ENCODE measurements at regions not wholly inside any gene's neighbourhood (a gene's known extent, or its start where the extent isn't known, plus 50 kb on each side); places are given as distances from the start of the nearest gene placed in this dataset.

DNA sequence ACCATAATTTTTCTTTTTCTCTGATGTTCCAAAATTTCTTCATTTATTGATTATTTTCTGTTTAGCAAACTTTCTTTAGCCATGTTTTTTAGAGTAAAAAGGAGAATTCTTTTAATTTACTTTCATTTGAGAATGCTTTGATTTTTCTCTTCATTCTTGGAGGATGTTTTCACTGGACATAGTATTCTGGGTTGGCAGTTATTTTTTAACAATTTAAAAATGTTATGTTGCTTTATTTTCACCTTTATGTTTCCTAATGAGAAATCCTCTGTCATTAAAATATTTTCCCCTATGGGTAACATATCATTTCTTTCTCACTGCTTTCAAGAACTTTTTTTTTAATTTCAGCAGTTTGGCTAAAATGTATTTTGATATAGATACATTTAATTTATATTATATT, 631.4 kb upstream of the CDH2 start:
- DNase-seq (ENCODE audit: low read depth): no peak
- H3K4me3 ChIP-seq (ENCODE audit: control insufficient read depth, low read depth, low read length): no peak overlapping the region
- TF ChIP-seq, protein P1, sequence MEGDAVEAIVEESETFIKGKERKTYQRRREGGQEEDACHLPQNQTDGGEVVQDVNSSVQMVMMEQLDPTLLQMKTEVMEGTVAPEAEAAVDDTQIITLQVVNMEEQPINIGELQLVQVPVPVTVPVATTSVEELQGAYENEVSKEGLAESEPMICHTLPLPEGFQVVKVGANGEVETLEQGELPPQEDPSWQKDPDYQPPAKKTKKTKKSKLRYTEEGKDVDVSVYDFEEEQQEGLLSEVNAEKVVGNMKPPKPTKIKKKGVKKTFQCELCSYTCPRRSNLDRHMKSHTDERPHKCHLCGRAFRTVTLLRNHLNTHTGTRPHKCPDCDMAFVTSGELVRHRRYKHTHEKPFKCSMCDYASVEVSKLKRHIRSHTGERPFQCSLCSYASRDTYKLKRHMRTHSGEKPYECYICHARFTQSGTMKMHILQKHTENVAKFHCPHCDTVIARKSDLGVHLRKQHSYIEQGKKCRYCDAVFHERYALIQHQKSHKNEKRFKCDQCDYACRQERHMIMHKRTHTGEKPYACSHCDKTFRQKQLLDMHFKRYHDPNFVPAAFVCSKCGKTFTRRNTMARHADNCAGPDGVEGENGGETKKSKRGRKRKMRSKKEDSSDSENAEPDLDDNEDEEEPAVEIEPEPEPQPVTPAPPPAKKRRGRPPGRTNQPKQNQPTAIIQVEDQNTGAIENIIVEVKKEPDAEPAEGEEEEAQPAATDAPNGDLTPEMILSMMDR (IDR thresholded peaks at IDR 0.05; ENCODE audit: control insufficient read depth, insufficient read depth, low read depth, low read length, missing control alignments): no peak

- H3K4me3 ChIP-seq (ENCODE audit: control insufficient read depth, low read depth, low read length): no peak overlapping the region
- DNase-seq (ENCODE audit: low read depth): no peak
- TF ChIP-seq, protein P1 (IDR thresholded peaks at IDR 0.05; ENCODE audit: control insufficient read depth, insufficient read depth, low read depth, low read length, missing control alignments): no peak
Measured at GRCh38 chr18:28805491-28805890, 628.6 kb upstream of the CDH2 start.

DNA sequence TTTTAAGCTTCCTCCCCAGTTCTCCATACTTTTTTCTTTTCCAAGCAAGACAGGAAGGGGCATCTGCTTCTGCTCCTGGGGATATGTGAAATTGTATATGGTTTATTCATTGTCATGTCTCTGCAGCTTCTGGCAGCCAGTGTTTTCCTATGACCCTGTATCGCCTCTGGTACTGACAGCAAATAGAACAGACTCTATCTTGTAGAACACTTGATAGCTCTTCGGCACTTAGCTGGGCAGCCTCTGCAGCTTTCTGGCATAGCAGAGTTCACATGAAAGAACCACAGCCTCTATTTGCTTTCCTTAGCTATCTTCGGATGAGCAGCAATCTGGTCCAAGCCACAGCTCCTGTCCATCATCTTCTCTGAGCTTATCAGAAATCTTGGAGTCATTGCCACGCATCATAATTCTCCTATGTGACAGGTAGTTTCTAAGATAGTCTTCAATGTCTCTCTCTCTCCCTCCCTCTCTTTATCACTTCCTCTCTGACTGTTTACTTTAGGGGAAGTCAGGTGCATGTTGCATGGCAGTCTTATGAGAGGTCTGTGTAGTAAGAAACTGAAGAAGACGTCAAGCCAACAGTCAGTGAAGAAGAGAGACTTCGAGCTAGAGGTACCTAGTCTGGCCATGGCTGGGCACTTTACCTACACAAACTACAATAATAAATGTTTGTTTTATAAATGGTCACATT, 627.7 kb upstream of the CDH2 start:
- no peak for DNase-seq (ENCODE audit: low read depth)
- no peak overlapping the region for H3K4me3 ChIP-seq (ENCODE audit: control insufficient read depth, low read depth, low read length)
- TF ChIP-seq, protein P1 (IDR thresholded peaks at IDR 0.05; ENCODE audit: control insufficient read depth, insufficient read depth, low read depth, low read length, missing control alignments): no peak

- TF ChIP-seq, protein P1 (IDR thresholded peaks at IDR 0.05; ENCODE audit: control insufficient read depth, insufficient read depth, low read depth, low read length, missing control alignments): no peak
- no peak for DNase-seq (ENCODE audit: low read depth)
Measured at GRCh38 chr18:28802546-28802945, 625.6 kb upstream of the CDH2 start.

DNA sequence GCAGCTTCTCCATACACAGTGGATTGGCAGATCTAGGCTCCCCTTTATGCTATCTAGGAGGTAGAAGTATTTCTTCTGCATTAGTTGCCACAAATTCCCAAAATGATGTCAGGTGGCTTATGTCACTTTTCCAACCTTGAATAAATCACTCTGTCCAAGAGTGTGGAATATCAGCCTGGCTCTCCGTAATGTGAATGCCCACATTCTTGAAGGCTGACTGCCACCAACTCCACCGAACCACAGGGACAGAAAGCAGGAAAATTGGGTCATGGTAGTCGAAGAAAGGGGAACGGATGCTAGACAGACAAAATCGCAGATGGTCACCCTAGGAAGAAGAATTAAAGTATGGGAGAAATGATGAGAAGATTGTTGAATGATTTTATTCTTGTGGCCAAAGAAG, 624.9 kb upstream of the CDH2 start:
- no peak for DNase-seq (ENCODE audit: low read depth)
- no peak overlapping the region for H3K4me3 ChIP-seq (ENCODE audit: control insufficient read depth, low read depth, low read length)
- TF ChIP-seq, protein P1 (IDR thresholded peaks at IDR 0.05; ENCODE audit: control insufficient read depth, insufficient read depth, low read depth, low read length, missing control alignments): no peak

More at GRCh38 chr18:28802546-28802945, 625.6 kb upstream of the CDH2 start:
- no peak overlapping the region for H3K4me3 ChIP-seq (ENCODE audit: control insufficient read depth, low read depth, low read length)

DNA sequence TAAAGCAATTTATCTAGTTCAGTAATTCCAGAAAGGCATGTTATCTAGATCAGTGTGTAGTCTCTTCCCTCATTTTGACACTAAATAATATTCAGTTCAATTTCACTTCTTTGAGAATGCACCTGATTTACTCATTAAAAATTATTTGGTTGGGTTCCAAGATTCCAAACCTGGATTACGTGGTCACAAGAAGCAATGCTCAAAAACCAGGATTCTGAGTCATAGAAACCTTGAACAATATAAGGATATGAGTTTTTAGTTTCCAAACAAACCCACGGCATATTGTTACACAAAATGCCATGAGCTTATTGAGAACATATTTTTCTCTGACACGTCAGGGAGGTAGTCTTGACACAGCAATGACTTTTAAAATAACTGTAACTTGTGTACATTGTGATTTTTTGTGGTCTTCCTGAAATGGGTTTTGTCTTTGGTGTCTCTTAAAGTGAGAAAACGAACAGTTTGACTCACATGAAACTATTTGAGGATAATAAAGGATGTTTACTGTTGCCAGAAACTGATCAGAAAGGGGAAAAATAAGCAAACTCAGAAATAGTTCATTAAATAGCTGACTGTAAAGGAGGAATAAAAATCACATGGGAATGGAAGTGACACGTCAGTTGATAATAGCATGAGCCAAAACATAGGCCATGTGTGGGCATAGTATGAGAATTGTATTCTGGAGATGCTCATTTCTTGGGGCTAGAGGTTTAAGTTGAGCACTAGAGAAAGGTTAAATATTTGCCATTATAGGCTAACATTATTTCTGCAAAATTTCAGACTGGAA, 617.7 kb upstream of the CDH2 start:
- no peak overlapping the region for H3K4me3 ChIP-seq (ENCODE audit: control insufficient read depth, low read depth, low read length)
- TF ChIP-seq, protein P1 (IDR thresholded peaks at IDR 0.05; ENCODE audit: control insufficient read depth, insufficient read depth, low read depth, low read length, missing control alignments): no peak
- DNase-seq (ENCODE audit: low read depth): peak; percentile 25
